Iris pigment epithelial cell (primary cell): ENCODE measurements at regions not wholly inside any gene's neighbourhood (a gene's known extent, or its start where the extent isn't known, plus 50 kb on each side); places are given as distances from the start of the nearest gene placed in this dataset.

Experiments used
- DNase-seq: peaks from one replicate; pipeline ENCODE4 v3.0.0-alpha.2; 2011; ENCODE audit warnings: low read depth

DNA sequence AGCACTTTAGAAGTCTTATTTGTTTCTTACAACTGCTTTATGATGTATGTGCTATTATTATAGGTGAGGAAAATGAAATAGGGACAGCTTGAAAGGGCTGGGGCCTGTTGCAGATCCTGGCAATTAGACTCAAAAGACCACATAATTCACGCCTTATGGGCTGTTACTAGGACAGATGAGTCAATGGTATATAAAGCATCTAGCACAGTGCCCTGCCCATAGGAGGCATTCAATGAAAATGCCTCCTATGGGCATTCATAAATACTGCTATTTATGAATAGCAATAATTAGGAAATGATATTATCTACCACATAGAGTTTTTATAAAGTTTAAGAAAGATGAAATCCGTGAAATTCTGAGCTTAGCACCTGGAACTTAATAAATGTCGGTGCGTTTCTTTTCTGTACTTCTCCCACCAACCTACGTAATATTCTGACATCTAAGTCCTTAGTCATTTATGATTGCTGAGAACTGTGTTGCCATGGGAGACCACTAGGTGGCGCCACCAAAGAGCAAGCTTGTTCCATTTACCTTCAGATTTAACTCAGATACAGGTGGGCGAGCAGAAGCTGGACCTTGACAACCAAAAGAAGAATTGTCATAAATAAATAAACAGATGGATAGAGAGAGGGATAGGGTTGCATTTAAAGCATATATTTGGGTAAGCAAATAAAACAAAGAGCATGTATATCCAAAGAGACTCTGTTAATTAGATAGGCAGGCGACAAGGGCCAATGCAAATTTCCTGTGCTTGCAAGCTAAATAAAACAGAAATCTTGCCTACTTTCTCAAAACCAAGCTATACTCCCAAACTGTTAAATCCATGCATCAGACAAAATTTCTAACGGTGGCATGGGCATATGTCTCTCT, 699.9 kb downstream of the INHBA start:
- DNase-seq = peak; percentile 64

DNA sequence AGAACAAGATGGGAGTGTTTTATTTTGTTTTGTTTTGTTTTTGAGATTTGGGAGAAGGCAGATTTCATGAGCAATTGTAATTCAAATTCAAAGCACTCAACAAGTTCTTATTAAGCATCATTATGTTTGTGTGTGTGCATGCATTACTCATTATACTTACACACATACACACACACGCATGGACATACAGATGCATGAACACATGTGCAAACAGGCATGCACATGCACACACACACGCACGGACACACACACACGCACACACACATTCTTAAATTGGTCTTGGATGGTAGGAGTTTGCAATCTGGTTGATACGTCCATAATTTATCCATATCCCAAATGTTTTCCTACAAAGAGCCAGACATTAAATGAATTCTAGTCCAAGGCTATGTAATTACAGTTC, 702.8 kb downstream of the INHBA start:
- DNase-seq = no peak

DNA sequence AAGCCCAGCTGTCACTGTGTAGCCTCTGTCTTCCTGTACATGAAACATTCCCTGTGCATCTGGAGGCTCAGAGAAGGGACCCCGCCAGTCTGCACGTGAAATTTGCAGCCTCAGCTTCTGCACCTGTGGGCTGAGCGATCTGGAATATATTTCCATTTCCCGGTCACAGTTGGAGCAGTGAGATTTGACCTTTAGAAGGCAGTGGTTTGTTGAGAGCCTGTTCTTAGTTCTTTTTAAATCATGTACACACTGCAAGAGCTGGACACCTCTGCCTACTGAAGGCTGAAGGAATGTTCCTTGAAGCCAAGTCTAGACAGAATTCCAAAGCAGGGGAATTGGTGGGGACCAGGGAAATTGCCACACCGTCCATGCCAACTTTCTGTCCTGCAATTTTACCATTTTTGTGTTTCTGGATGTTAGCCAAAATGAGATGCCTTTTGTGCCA, 706.6 kb downstream of the INHBA start:
- DNase-seq = no peak

DNA sequence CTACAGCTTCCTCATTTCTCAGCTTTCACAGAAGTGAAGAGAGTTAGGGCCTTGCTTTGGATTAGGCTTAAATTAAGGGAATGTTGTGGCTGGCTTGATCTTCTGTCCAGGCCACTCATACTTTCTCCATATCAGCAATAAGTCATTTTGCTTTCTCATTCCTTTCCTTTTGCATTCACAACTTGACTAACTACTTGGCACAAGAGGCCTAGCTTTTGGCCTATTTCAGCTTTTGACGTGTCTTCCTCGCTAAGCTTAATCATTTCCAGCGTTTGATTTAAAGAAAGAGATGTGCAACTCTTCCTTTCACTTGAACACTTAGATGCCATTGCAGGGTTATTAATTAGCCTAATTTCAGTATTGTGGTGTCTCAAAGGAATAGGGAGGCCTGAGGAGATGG, 712.0 kb downstream of the INHBA start:
- no peak for DNase-seq

DNA sequence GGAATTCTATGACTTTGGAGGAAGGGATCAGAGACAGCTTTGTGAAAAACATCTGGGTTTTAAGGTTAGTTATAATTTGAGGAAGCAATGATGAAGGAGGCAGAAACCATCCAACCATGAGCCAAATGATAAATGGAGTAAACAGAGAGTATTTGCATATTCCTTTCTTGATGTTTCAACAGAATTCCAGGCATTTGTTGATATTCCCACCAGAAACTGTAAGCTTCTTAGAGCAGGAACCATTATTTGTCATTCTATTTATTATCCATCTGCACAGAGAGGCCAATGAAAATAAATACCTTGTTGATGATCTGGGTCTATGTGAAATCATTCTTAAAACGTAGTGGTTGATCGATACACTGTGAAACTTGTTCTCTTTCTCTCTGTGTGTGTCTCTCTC, 715.3 kb downstream of the INHBA start:
- DNase-seq = no peak

DNA sequence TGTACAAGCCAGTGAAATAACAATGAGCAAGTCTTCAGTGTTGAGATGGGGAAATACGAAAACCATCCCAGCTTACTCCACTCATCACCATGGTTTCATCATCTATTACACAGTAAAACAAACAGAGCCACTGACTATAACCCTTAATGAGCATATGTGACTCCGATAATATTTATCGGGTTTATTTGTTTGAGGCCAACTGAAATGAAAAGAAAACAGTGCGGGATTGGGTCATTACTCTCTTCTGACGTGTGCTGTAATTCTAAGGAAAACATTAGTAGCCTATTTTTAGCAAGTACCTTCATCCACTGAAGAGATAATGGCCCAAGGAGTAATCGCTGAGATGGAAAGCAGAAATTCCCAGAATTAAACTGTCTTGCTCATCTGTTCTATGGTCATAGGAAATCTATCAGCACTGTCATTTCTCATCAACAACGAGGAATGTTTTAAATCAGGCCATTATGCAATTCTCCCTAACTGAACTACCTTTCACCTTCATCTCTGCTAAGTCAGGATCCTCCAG, 716.5 kb downstream of the INHBA start:
- DNase-seq = peak; percentile 93

DNA sequence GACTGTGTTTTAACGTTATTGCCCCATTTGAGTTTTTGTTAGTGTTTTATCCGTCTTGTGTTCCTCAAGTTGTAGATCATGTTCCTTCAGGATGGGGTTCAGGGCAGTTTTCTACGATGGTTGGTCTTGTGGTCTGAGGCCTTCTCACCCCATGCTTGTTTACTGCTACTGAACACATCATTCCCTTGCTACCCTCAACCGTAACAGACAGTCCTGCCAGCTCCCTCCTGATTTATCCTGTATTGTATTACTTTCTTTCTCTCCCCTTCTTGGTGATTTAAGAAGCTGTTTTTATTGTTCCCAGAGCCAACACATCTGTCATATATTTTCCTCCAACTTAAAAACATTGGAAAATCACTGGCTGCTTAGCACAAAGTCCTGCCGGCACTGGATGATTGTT, 719.8 kb downstream of the INHBA start:
- DNase-seq = no peak

DNA sequence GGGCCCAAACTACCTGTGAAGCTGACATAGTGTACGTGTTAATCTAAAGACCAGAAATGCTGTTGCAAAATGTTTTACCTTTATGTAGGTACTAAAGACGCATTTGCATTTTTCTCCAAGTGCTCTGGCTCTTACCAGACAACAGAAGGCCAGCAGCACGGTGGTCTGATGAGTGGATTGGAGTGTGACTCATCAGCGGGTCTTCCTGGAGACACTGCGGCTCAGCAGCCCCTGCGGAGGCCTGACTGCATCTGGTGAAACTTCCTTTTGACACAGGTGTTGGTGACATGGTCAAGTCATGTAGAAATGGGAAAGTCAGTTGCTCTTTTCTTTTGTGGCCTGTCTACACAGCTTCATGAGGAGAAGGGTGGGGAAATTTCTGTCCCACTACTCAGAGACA, 723.6 kb downstream of the INHBA start:
- DNase-seq = peak; percentile 22

DNA sequence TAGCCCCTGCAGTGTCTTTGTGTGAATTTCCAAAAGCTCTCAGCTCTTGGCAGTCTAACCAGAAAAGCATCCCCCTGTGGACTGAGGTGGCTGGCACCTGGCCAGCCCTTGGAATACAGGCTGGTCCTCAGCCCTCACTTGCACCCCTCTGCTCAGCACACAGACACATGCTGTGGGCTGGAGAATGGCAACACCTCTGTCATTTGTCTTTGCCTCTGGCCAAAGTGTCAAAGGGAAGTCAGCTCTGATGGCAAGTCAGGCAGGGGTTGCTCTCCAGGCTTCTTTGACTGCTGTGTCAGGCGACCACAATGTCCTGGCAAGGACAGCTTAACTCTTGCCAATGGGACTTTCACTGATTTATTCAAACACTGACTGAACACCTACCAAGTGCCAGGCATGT, 724.8 kb downstream of the INHBA start:
- no peak for DNase-seq

DNA sequence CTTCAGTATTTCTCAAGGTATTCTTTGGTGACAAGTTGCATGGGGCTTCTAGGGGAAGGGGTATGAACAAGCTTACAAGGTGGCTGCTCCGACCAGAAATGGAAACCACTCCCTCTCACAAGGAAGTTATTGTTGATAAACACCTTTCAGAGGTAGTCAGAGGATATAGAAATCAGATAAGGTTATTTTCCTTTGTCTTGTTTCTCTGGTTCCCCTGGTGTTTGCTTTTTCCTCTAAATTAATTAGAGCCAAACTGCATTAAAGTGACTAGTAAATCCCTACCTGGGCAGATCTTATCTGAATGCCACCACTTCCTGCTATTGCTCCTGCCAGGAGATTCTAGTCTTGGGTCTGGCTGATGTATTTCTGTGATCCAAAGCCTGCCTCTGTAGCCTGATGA, 725.4 kb downstream of the INHBA start:
- DNase-seq = no peak

DNA sequence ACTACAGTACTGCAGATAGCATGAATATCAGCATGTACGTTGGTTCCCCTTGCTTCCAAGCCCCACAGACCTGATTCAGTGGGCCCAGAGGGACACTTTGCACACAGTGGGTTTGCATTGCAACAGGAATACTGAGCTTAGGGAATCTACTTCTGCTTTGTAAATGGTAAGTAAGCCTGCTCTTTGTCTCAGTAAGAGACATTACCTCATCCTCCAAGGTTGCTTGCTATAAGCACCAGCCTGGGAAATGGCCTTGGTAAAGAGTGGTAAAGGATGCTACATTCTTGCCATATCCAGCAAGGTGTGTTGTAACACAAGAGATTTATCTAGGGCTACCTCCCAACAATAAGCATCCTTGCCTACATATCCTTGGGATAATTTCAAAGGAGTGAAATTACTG, 730.5 kb downstream of the INHBA start:
- DNase-seq = no peak

DNA sequence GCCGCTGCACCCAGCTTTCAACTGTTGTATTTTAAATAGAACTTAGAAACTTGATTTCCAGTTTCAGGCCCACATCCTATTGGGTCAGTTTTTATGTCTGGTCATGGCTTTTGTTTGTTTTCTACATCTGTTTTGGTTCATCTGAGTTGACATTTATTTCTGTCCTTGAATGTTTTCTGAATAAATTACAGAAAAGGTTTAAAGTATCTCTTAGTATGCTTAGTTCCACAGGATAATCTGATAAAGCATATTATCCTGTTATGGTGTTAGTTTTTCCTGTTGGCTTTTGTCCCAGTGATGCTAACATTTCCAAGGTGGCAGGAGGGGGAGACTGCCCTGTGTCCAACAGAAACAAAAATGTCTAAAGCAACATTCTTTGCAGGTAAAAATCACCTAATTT, 733.2 kb downstream of the INHBA start:
- no peak for DNase-seq

DNA sequence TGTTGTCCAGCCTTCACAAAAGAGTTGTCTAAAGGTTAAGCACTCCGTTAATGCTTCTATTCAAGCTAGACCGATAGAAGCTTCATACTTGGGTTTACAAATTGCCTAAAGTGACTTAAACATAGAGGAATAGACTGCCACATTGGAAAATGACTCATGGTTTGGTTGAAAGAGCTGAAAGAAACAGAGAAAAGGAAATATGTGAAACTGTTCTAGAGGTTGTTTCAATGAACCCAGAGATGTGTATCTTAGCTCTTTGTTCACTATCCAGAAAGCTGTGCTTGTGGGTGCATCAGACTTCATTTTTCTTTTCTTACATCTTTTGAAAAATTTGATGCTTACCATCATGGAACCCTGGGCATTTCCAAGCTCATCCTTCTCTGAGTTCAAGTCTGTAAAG, 736.2 kb downstream of the INHBA start:
- no peak for DNase-seq

DNA sequence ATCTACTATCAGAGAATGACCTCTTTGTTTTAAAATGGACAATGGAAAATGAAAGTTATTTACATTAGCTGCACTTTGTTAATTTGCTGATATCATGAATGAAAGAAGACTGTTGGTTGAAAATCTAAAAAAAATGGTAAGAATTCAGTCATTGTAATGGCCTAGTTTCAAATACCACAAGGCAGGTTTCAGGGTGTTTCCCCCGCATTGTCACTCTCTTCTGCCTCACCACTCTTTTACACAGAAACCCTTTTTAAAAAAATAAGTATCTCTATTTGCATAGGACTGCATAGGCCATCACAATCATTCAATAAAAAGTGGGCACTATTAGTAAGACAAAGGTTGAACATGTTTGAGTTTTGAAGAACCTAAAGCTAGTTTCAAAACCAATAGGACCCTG, 737.1 kb downstream of the INHBA start:
- DNase-seq = no peak

DNA sequence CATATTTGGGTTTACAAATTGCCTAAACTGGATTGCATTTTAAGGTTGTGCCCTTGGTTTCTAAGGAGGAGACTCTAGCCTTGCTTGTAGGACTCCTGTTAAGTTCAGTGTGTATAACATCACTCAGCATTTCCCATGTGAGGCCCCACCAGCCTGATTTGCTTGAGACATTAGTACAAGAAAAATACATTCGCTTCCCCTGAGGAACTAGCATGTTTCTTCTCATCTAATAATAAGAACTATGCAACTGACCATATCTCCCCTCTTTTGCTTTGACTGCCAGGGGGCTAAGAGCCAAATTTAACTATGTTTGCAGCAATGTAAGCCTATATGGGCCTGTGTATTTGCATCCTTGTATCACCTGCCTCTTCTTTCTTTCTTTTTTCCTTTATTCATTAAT, 737.9 kb downstream of the INHBA start:
- DNase-seq = no peak

DNA sequence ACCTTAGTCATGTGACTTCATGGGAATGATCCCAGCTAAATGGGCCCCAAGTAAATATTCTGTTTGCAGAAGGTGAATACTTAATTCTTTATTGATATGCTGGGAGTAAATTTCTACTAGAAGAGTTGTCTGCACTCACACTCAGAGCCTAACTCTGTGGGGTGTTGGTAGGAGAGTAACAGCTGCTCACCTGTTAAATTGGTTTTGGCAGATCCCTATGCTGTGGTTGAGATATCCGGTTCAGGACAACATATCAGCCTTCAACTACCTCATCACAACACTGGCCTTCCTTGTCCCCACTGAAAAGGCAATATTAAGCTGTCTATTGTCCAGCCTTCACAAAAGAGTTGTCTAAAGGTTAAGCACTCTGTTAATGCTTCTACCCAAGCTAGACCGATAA, 738.3 kb downstream of the INHBA start:
- no peak for DNase-seq

DNA sequence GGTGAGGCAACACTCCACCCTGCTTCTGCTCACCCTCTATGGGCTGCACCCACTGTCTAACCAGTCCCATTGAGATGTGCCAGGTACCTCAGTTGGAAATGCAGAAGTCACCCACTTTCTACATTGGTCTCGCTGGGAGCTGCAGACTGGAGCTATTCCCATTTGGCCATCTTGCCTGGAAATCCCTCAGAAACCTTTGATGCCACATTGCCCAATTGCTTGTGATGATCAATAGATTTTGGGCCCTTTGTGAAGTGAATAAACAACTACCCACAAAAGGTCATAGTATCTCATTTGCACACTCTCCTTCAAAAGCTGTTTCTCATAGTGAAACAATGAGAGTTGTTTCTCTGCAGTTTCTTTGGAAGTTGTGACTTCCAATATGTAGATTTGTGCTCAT, 742.9 kb downstream of the INHBA start:
- no peak for DNase-seq

DNA sequence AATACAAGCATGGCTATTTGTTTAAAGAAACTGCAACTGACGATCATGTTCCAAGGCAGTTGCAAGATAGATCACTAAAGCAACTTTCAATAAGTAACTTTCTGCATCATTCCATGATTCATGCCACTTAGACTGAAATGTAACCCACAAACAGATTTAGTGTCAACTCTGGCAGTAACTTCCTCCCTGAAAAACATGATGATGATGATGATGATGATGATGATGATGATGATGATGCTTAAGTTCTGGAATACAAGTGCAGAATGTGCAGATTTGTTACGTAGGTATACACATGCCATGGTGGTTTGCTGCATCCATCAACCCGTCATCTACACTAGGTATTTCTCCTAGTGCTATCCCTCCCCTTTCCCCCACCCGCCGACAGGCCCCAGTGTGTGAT, 754.7 kb downstream of the INHBA start:
- no peak for DNase-seq

DNA sequence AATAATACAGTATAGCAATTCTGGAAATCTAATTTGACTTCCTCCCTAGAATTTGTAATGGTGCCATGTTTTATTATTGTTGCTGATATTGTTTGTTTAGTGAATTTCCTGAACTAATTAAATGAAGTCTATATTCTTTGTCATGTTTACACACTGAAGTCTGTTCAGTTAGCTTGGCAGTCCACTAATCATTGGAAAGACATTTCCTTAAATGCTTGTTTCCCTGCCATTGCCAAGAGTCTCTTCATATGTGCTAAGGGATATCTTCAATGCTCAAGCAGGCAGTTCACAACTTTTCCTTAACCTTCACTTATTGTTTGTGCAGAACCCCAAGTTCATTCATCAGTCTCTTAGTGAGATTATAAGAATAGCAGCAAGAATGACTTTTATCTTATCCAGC, 755.3 kb downstream of the INHBA start:
- no peak for DNase-seq

DNA sequence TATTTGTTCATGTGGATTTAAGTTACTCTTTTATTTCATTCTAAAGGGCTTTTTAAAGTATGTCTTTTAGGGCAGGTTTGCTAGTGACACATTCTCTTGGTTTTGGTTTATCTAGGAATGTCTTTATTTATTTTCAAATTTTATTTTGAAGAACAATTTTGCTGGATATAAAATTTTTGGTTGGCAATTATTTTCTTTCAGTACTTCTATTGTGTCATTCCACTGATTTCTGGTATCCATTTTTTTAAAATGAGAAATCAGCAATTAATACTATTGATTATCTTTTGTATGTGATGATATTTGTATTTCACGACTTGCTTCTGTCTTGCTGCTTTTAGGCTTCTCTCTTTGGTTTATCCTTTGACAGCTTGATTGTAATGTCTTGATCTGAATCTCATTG, 756.3 kb downstream of the INHBA start:
- DNase-seq = no peak

DNA sequence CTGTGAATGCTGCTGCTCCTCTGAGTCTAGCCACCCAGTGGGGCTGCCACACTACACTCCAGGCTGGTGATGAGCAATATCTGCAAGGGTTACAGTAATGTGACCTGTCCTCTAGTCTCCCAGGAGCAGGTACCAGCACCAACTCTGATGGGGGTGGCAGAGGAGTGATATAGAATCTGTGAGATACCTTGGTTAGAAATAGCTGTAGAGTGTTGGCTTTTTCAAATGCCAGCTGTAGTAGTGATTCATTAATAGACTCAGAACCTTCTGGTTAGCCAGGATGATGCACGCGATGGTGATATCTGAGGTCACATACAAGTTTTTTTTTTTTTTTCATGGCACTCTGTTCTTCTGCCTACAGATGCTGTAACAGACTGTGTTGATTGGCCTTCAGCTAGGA, 757.1 kb downstream of the INHBA start:
- DNase-seq = no peak

DNA sequence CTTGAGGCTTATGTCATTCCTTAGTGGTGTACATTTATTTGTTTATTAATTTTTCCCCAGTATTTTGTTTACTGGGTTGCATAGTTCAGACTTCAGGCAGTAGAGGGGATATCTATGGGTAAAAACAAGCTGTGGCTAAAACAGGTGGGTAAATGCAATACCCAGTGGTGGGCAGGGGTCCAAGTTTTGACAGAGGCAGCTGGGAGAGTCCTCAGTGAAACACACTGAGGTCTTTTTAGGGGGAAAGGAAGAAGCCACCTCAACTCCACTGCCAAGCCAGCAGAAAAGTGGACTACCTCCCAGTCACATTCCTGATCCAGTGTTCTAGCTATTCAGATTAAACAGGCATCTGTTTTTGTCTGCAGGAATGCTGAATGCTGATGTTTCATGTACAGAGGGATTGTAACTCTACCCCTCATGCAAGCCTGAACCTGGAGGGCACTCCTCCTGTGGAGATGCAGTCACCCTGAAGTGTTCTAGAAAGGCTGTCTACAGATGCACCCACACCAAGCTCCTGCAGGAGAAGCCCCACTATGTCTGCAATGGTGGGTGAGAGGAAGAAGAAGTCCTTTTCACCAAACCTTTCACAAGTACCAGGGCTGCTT, 757.8 kb downstream of the INHBA start:
- no peak for DNase-seq

DNA sequence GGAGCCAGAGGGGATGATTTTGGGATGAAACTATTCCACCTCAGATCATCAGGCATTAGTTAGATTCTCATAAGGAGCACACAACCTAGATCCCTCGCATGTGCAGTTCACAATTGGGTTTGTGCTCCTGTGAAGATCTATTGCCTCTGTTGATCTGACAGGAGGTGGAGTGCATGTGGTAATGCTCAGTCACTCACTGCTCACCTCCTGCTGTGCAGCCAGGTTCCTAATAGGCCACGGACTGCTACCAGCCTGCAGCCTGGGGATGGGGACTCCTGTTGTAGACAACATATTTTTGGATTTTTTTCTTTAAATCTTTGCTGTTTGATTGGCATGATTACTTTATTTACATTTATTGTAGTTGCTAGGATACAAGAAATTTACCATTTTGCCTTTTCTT, 765.0 kb downstream of the INHBA start:
- no peak for DNase-seq

DNA sequence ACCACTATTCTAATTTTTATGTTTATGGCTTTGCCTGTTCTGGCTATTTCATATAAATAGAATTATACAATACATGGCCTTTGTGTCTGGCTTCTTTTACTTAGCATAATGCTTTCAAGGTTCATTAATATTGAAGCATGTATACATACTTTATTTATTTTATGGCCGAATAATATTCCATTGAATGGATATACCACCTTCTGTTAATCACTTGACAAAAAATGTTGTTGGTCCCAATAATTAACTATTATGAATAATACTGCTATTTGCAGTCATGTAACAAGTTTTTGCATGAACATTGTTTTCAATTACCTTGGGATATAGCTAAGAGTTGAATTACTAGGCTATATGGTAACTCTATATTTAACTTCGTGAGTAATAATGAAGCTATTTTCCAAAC, 767.5 kb downstream of the INHBA start:
- no peak for DNase-seq
